GM13976 (cell line): ENCODE measurements at regions not wholly inside any gene's neighbourhood (a gene's known extent, or its start where the extent isn't known, plus 50 kb on each side); places are given as distances from the start of the nearest gene placed in this dataset.

ENCODE experiments used
- DNase-seq: peaks from one replicate; pipeline ENCODE4 v3.0.0; 2012; ENCODE audit warnings: low spot score
- in situ Hi-C: fragments of 300-500 bp; cut with MboI; formaldehyde crosslinking; loops from one replicate; pipeline ENCODE4 v1.12.0; 2022; ENCODE audit warnings: low sequenced_read_pairs, mixed read lengths, inconsistent platforms; ENCODE audit not compliant: unreplicated experiment
- TF ChIP-seq, protein P1 (sequence below): IDR thresholded peaks from 2 replicates; pipeline ENCODE4 v1.5.1; 2012; ENCODE audit warnings: borderline replicate concordance, mild to moderate bottlenecking; ENCODE audit not compliant: insufficient read depth; ENCODE audit errors: extremely low read depth, missing control alignments, control extremely low read depth

DNA sequence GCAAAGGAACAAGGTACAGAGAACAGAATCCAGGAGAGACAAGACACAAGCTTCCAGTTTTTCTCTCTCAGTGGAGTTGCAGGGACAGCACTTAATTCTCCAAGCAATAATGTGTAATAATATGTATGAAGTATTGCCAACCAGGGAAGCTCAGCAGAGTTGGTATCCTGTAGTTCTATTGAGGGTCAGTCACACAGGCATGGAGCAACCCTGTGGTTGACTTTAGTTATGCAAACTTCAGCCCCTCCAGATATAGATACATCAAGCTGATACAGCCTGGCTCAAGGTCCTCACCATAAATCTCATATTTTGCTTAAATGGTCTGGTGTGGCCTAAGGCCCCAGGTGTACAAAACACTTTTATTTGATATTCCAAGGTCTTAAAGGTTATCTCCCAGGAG lies 248.6 kb upstream of the EPHA5 start:
- TF ChIP-seq, protein P1, sequence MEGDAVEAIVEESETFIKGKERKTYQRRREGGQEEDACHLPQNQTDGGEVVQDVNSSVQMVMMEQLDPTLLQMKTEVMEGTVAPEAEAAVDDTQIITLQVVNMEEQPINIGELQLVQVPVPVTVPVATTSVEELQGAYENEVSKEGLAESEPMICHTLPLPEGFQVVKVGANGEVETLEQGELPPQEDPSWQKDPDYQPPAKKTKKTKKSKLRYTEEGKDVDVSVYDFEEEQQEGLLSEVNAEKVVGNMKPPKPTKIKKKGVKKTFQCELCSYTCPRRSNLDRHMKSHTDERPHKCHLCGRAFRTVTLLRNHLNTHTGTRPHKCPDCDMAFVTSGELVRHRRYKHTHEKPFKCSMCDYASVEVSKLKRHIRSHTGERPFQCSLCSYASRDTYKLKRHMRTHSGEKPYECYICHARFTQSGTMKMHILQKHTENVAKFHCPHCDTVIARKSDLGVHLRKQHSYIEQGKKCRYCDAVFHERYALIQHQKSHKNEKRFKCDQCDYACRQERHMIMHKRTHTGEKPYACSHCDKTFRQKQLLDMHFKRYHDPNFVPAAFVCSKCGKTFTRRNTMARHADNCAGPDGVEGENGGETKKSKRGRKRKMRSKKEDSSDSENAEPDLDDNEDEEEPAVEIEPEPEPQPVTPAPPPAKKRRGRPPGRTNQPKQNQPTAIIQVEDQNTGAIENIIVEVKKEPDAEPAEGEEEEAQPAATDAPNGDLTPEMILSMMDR, result no peak
- no peak for DNase-seq
- in situ Hi-C loops, result no loop called here

DNA sequence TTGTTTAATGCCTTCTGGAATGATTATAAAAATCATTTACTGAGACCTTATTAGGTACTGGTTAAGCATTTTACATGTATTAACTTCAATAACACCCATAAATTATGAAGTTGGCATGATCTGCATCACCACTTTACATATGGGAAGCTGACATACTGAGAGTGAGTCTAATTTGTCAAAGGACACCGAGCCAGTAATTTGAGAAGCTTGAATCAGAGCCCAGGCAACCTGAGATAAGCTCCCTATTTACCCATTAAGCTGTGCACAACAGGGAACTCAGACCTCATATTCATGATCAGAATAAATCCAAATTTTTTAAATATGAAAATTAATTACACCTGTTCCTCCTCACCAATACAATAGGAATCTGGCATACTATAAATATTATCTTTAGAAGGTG lies 247.9 kb upstream of the EPHA5 start:
- no peak for DNase-seq
- TF ChIP-seq, protein P1, result no peak
- in situ Hi-C loops, result no loop called here

DNA sequence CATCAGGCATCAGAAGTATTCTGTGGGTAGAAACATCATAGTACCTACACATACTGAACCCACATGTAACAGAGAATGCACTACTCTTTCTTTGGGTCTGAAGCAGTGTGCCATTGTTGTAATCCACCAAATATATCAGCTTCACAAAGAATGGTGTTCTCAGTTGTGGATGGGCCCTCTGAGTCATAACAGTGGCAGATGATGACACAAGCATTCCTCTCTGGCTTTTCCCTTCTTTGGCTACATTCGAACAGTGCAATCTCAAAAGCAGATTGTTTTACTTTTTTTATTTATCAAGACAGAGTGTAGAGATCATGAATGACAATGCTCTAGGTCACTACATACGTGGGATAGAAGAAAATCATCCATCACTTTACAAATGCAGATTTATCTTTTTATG lies 247.2 kb upstream of the EPHA5 start:
- in situ Hi-C loops, result no loop called here
- TF ChIP-seq, protein P1, result no peak
- DNase-seq, result no peak

DNA sequence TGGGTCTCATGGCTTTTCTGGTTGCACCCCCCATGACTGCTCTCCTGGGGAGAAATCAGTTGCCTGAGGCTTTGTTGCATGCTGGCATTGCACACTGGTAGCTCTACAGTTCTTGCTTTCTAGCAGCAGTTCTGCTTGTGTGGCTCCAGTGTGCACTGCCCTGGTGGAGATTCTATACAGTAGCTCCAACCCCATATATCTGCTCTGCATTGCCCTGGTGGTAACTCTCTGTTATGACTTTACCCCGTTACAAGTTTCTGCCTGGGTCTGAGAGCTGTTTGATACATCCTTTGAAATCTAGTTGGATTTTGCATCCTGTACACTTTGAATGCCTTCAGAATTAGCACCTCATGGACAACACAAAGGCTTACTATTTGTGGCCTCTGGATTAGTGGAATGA lies 241.4 kb upstream of the EPHA5 start:
- no peak for DNase-seq
- in situ Hi-C loops, result no loop called here
- TF ChIP-seq, protein P1, result no peak

DNA sequence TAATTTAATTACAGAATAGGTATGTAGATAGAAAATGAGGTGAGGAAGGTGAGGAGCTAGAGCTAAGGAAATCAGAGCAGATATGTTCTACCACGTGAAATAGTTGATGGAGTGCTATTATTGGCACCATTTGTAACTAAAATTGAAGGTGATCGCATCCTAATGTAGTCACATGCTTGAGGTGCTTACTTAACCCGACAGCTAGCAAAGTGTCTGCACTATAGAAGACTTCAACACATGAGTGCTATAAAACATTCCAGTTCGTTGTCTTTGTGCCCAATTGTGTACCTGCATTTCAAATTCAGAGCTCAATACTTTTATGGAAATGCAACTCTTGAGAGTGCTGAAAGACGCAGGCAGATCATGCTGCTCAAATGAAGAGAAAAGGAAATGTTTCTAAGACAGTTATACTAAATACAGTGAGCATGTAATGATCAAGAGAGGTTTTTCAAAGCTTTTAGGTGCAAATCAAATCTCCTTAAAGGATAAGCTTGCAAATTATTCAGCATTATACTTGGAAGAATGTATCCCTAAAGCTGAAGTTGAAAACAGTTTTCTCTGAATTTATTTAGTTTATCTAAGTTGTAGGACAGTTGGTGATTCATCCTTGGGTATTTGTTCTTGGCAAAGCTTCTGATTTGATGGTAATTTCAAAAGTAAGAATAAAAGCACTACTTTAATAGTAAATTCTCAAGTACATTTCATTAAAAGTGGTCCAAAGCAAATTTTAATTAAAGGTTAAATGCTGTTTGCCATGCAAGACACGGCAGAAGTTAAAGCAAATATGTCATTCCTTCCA lies 223.9 kb upstream of the EPHA5 start:
- TF ChIP-seq, protein P1, result no peak
- in situ Hi-C loops, result no loop called here
- DNase-seq, result no peak

DNA sequence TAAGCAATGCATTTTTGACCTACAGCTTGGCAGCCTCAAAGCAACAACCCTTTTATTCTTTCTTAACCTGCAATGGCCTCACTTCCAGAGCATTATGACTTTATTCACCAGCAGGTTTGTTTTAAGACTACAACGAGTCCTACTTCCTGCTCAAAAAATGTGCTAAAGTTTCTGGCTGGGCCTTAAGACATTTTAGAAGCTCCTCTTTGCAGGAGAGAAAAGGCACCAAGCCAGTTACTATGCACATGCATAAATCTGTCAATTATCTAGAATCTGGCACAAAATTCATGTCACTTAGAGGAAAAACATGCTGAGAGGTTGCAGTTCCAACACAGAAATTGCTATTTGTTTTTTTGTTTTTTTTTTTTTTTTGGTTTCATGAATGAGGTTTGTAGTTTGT lies 223.0 kb upstream of the EPHA5 start:
- in situ Hi-C loops, result no loop called here
- TF ChIP-seq, protein P1, result no peak
- no peak for DNase-seq

DNA sequence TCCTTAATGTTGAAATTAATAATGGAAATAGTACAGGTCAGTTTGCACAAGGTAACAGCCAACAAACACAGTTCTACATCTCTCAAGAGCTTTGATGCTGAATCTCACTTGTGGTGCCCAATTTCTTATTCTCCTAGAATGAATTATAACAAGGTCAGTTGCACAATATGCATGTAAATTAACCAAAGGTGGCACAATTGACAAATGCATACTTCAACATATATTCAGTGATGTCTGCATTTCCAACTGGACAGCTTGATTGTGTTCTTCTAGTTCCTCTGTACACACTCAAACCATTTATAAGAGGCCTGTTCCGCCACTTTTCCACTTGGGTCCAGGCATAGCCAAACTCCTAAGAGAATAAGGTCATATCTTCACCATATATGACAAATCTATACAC lies 210.3 kb upstream of the EPHA5 start:
- in situ Hi-C loops, result no loop called here
- DNase-seq, result no peak
- TF ChIP-seq, protein P1, result no peak
